NB4 (cell line): ENCODE measurements at regions not wholly inside any gene's neighbourhood (a gene's known extent, or its start where the extent isn't known, plus 50 kb on each side); places are given as distances from the start of the nearest gene placed in this dataset.

Source experiments
- DNase-seq: peaks from one replicate; pipeline ENCODE4 v3.0.0; 2010; ENCODE audit warnings: low read depth
- H3K4me3 ChIP-seq: one replicate; pipeline ENCODE4 v1.5.1; 2011; ENCODE audit warnings: mild to moderate bottlenecking, low read depth, low read length, moderate library complexity
- CTCF ChIP-seq: IDR thresholded peaks from one replicate; pipeline ENCODE4 v1.5.1; 2012; ENCODE audit warnings: low read depth, low read length
- MYC ChIP-seq: IDR thresholded peaks from 2 replicates; pipeline ENCODE4 v1.6.1; 2011; ENCODE audit warnings: low read depth, low read length
- POLR2A ChIP-seq: IDR thresholded peaks from 2 replicates; pipeline ENCODE4 v1.6.1; 2011; ENCODE audit warnings: mild to moderate bottlenecking; ENCODE audit not compliant: insufficient read length; ENCODE audit errors: extremely low read depth
- TF ChIP-seq, protein P1 (sequence below): IDR thresholded peaks from 2 replicates; pipeline ENCODE4 v1.6.1; 2011; ENCODE audit warnings: low read depth, low read length

GRCh38 chr4:144223149-144223548 lies 82.6 kb upstream of the GYPA start:
- no peak overlapping the region for H3K4me3 ChIP-seq
- TF ChIP-seq CTCF (no peak), MYC (no peak), POLR2A (no peak)
- TF ChIP-seq, protein P1, sequence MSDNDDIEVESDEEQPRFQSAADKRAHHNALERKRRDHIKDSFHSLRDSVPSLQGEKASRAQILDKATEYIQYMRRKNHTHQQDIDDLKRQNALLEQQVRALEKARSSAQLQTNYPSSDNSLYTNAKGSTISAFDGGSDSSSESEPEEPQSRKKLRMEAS = no peak
- DNase-seq = no peak

DNA sequence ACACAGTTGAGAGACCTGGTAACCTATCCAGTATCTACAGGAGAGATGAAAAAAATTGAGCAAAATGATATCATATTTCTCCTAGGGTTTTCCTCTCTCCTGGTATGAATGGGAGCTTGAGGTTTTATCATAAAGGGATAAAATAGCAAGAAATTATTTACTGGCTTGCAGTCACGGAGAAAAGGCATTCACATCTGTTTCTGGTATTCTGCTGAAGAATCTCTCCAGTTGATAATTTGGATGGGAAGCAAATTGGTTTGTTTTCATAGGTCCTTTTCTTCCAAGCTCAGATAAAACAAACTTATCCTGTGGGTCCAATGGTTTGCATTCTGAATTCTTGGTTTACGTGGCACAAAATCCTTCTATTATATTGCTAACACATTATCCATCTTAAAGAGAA lies 83.1 kb upstream of the GYPA start:
- H3K4me3 ChIP-seq = no peak overlapping the region
- no peak for DNase-seq
- TF ChIP-seq, protein P1 = no peak
- TF ChIP-seq MYC (no peak), CTCF (no peak), POLR2A (no peak)

GRCh38 chr4:144259285-144259684 lies 118.8 kb upstream of the GYPA start:
- DNase-seq = no peak
- no peak overlapping the region for H3K4me3 ChIP-seq
- TF ChIP-seq POLR2A (no peak), CTCF (no peak)

GRCh38 chr4:144267084-144267483 lies 126.6 kb upstream of the GYPA start:
- no peak for DNase-seq
- no peak overlapping the region for H3K4me3 ChIP-seq
- TF ChIP-seq, protein P1 = no peak
- no peak for TF ChIP-seq CTCF
- no peak for TF ChIP-seq MYC
- no peak for TF ChIP-seq POLR2A

DNA sequence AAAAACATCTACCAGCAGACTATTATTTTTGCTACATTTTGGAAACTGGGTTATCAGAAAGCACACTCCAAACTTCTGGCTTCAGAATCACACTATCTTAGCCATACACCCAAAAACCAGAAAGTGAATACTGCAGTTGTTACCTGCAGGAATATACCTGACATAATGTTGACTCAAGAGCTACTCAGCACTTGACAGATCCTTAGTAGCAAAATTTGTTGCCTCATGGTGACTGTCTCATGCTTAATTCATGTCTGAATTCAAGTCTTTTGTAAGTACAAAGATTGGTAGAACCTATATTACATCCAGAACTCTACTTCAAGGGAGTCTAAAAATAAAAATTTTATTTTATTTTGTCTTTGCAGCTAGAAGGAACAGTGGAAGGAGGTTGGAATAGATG lies 140.2 kb upstream of the GYPA start:
- TF ChIP-seq POLR2A (no peak), CTCF (no peak), MYC (no peak)
- TF ChIP-seq, protein P1 = no peak
- H3K4me3 ChIP-seq = no peak overlapping the region
- DNase-seq = no peak

GRCh38 chr4:144283526-144283925 lies 143.0 kb upstream of the GYPA start:
- no peak for TF ChIP-seq MYC
- TF ChIP-seq POLR2A = no peak
- TF ChIP-seq CTCF = no peak
- TF ChIP-seq, protein P1 = no peak
- H3K4me3 ChIP-seq = no peak overlapping the region
- no peak for DNase-seq
